Esophagus squamous epithelium (tissue), 5 donors: ENCODE measurements at regions not wholly inside any gene's neighbourhood (a gene's known extent, or its start where the extent isn't known, plus 50 kb on each side); places are given as distances from the start of the nearest gene placed in this dataset.

ENCODE experiments used
- DNase-seq: peaks from one replicate; lab custom pipeline; 2025; lab: John Stamatoyannopoulos, UW
- H3K27ac ChIP-seq, 4 donors: fragments of 200-600 bp; sonication (generic); one replicate each; pipeline ENCODE4 v1.5.1; 2016 to 2019; ENCODE audit warnings: mild to moderate bottlenecking in 1 of 4
- H3K27me3 ChIP-seq, 4 donors: fragments of 200-600 bp; sonication (generic); 1 replicate in 3 of 4; 2 replicates in 1 of 4; pipeline versions ENCODE4 v1.5.1 to v1.6.0; 2017 to 2021; ENCODE audit warnings: antibody characterized with exemption in 1 of 4
- H3K36me3 ChIP-seq, 3 donors: fragments of 200-600 bp; sonication (generic); one replicate each; pipeline ENCODE4 v1.5.1; 2016 to 2019
- H3K4me1 ChIP-seq, 3 donors: fragments of 200-600 bp; sonication (generic); one replicate each; pipeline ENCODE4 v1.5.1; 2017 to 2019
- H3K4me3 ChIP-seq, 4 donors: fragments of 200-600 bp; sonication (generic); 1 replicate in 3 of 4; 2 replicates in 1 of 4; pipeline ENCODE4 v1.5.1; 2016 to 2019; ENCODE audit warnings: mild to moderate bottlenecking in 2 of 4, moderate library complexity in 1 of 4
- H3K9me3 ChIP-seq, 3 donors: fragments of 200-600 bp; sonication (generic); one replicate each; pipeline ENCODE4 v1.5.1; 2016 to 2019
- CTCF ChIP-seq, 6 experiments: fragments of 450-650 bp in 4 of 6; fragments of 200-600 bp in 2 of 6; sonication (generic) in 2 of 6; IDR thresholded peaks; one replicate each; pipeline ENCODE4 v1.5.1; 2016 to 2019; ENCODE audit warnings: antibody characterized with exemption in 6 of 6, mild to moderate bottlenecking in 4 of 6, moderate library complexity in 4 of 6
- POLR2A ChIP-seq, 4 donors: fragments of 450-650 bp; IDR thresholded peaks; one replicate each; pipeline ENCODE4 v1.6.1; 2017; ENCODE audit warnings: antibody characterized with exemption in 4 of 4, mild to moderate bottlenecking in 4 of 4, moderate library complexity in 3 of 4
- WGBS, 2 donors: methylation state at CpG; one replicate each; pipeline ENCODE4 v1.1.5; 2018; 5-methylcytosine and 5-hydroxymethylcytosine counted together
- intact Hi-C: fragments of 100-400 bp; cut with DNase I; formaldehyde crosslinking; loops from one replicate; pipeline ENCODE4 v1.15.0; 2022
- donor health status: DM: yes; HTN: yes; CAD: no.

GRCh38 chr4:110900213-110900769, 277.4 kb upstream of the PITX2 start:
- no peak for DNase-seq
- intact Hi-C loops = no loop called here
- Histone ChIP-seq H3K4me3 (no peak overlapping the region), H3K36me3 (no peaks in the 10 kb centered on the region), H3K9me3 (no peaks in the 10 kb centered on the region), H3K4me1 (no peaks in the 10 kb centered on the region), H3K27me3 (no peaks in the 10 kb centered on the region), H3K27ac (no peak overlapping the region)
- TF ChIP-seq CTCF (IDR thresholded peaks at IDR 0.05) = no peak
- TF ChIP-seq POLR2A (IDR thresholded peaks at IDR 0.05) = no peak
- WGBS, 2 donors = 9 to 31% methylated on average over 1 of the region's 1 CpG

GRCh38 chr4:110902500-110902899, 279.6 kb upstream of the PITX2 start:
- no peak for TF ChIP-seq POLR2A (IDR thresholded peaks at IDR 0.05)
- no peak overlapping the region for H3K27ac ChIP-seq
- H3K4me1 ChIP-seq = no peaks in the 10 kb centered on the region
- no peak for DNase-seq
- no peaks in the 10 kb centered on the region for H3K9me3 ChIP-seq
- no peaks in the 10 kb centered on the region for H3K36me3 ChIP-seq
- intact Hi-C loops = no loop called here
- WGBS, 2 donors = 47 to 49% methylated on average over 3 of the region's 3 CpGs
- no peaks in the 10 kb centered on the region for H3K27me3 ChIP-seq
- no peak overlapping the region for H3K4me3 ChIP-seq

GRCh38 chr4:110904435-110905065, 281.7 kb upstream of the PITX2 start:
- intact Hi-C loops = no loop called here
- no peaks in the 10 kb centered on the region for H3K36me3 ChIP-seq
- H3K4me1 ChIP-seq = no peaks in the 10 kb centered on the region
- no peak for TF ChIP-seq POLR2A (IDR thresholded peaks at IDR 0.05)
- TF ChIP-seq CTCF (IDR thresholded peaks at IDR 0.05) = no peak
- DNase-seq = no peak
- no peaks in the 10 kb centered on the region for H3K9me3 ChIP-seq
- no peak overlapping the region for H3K27ac ChIP-seq
- no peaks in the 10 kb centered on the region for H3K27me3 ChIP-seq
- WGBS, 2 donors = 40 to 41% methylated on average over 6 of the region's 6 CpGs
- no peak overlapping the region for H3K4me3 ChIP-seq

GRCh38 chr4:110905367-110905766, 282.5 kb upstream of the PITX2 start:
- Histone ChIP-seq H3K4me1 (no peaks in the 10 kb centered on the region), H3K4me3 (no peak overlapping the region), H3K27ac (no peak overlapping the region), H3K36me3 (no peaks in the 10 kb centered on the region), H3K27me3 (no peaks in the 10 kb centered on the region), H3K9me3 (no peaks in the 10 kb centered on the region)
- intact Hi-C loops = no loop called here
- no peak for TF ChIP-seq POLR2A (IDR thresholded peaks at IDR 0.05)
- TF ChIP-seq CTCF (IDR thresholded peaks at IDR 0.05) = no peak
- DNase-seq = no peak

GRCh38 chr4:110907801-110908313, 285.0 kb upstream of the PITX2 start:
- TF ChIP-seq CTCF (IDR thresholded peaks at IDR 0.05) (no peak), POLR2A (IDR thresholded peaks at IDR 0.05) (no peak)
- H3K27ac ChIP-seq = no peak overlapping the region
- H3K36me3 ChIP-seq = no peaks in the 10 kb centered on the region
- intact Hi-C loops = no loop called here
- 67 to 90% methylated on average over 1 of the region's 1 CpG for WGBS, 2 donors
- H3K4me3 ChIP-seq = no peak overlapping the region
- H3K27me3 ChIP-seq = no peaks in the 10 kb centered on the region
- DNase-seq = no peak
- no peaks in the 10 kb centered on the region for H3K9me3 ChIP-seq
- H3K4me1 ChIP-seq = no peaks in the 10 kb centered on the region
